PFSK-1 (cell line): ENCODE measurements at regions not wholly inside any gene's neighbourhood (a gene's known extent, or its start where the extent isn't known, plus 50 kb on each side); places are given as distances from the start of the nearest gene placed in this dataset.

Experiments used
- FOXP2 ChIP-seq: optimal IDR thresholded peaks from 2 replicates; pipeline ENCODE3; 2011; ENCODE audit warnings: borderline replicate concordance, control low read depth, inconsistent platforms; ENCODE audit not compliant: insufficient read depth; ENCODE audit errors: extremely low read length, extremely low read depth
- POLR2AphosphoS5 ChIP-seq: IDR thresholded peaks from 2 replicates; pipeline ENCODE4 v1.6.1; 2012; ENCODE audit warnings: low read depth, mild to moderate bottlenecking, control low read depth, low read length, moderate library complexity
- REST ChIP-seq, 2 experiments: IDR thresholded peaks; 2 replicates each; pipeline versions ENCODE4 v1.6.1 to v1.8.0; 2011 to 2012; ENCODE audit warnings: low read depth in 2 of 2, low read length in 2 of 2, control low read depth in 1 of 2, inconsistent platforms in 1 of 2, mild to moderate bottlenecking in 1 of 2, moderate library complexity in 1 of 2; ENCODE audit not compliant: insufficient read depth in 1 of 2
- SIN3A ChIP-seq: IDR thresholded peaks from 2 replicates; pipeline ENCODE4 v1.6.1; 2012; ENCODE audit warnings: mild to moderate bottlenecking, low read length, moderate library complexity, borderline replicate concordance; ENCODE audit not compliant: insufficient read depth
- TAF1 ChIP-seq: IDR thresholded peaks from 2 replicates; pipeline ENCODE4 v1.6.1; 2012; ENCODE audit warnings: low read length, control low read depth, borderline replicate concordance; ENCODE audit not compliant: insufficient read depth

- TF ChIP-seq REST (IDR thresholded peaks at IDR 0.05; ENCODE audit: insufficient read depth in 1 of 2, low read depth in 2 of 2, low read length in 2 of 2) (no peak), POLR2AphosphoS5 (no peak), TAF1 (no peak), FOXP2 (no peak), SIN3A (no peak)
Measured at GRCh38 chr22:22366537-22366936, 122.0 kb downstream of the VPREB1 start.

GRCh38 chr22:22368516-22368915, 123.9 kb downstream of the VPREB1 start:
- TF ChIP-seq TAF1 = no peak
- no peak for TF ChIP-seq POLR2AphosphoS5
- TF ChIP-seq FOXP2 = no peak
- no peak for TF ChIP-seq REST (IDR thresholded peaks at IDR 0.05; ENCODE audit: insufficient read depth in 1 of 2, low read depth in 2 of 2, low read length in 2 of 2)
- TF ChIP-seq SIN3A = no peak

- TF ChIP-seq REST (IDR thresholded peaks at IDR 0.05; ENCODE audit: insufficient read depth in 1 of 2, low read depth in 2 of 2, low read length in 2 of 2) (no peak), SIN3A (no peak), TAF1 (no peak), POLR2AphosphoS5 (no peak), FOXP2 (no peak)
Measured at GRCh38 chr22:22369964-22370270, 125.3 kb downstream of the VPREB1 start.

DNA sequence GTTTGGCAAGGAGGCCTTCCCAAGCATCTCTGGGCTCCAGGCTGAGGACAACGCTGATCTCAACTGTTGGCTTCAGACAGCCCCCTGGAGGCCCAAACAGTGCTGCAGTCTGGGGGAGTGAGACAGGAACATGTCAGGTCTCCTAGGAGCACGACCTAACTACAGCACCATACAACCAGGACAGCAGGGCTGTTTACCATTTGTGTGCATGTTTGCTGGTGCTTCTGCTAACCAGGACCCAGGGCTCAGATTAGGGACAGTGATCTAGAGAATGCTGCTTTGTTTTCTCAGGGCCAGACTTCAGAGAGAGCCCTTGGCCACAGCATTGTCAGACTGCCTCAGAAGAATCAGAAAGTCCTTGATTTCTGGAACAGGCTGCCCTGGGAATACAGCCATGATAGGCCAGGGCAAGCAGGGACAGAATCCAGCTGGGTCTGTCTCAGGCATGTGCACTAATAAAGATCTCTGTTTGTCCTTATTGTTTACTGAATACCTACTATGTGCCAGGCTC, 126.5 kb downstream of the VPREB1 start:
- TF ChIP-seq POLR2AphosphoS5 (no peak), REST (IDR thresholded peaks at IDR 0.05; ENCODE audit: insufficient read depth in 1 of 2, low read depth in 2 of 2, low read length in 2 of 2) (no peak), SIN3A (no peak), FOXP2 (no peak)

DNA sequence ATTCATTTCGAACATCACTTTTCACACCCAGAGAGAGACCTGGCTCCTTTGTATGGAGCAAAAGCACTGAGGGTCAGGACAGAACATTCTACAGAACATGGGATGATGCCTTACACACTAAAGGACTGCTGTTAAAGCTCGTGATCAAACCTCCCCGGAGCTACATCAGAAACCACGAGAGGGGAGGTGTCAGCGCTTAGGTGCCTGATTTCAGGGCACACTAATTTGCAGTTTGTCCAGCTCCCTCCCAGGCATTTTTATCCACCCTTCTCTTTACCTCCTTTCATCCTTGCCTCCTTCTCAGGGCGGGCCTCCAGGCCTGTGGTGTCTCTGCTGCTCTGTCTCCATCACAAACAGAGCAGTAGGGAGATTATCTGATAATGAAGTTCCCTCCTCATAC, 127.5 kb downstream of the VPREB1 start:
- TF ChIP-seq REST (IDR thresholded peaks at IDR 0.05; ENCODE audit: insufficient read depth in 1 of 2, low read depth in 2 of 2, low read length in 2 of 2) (no peak), FOXP2 (no peak), SIN3A (no peak), POLR2AphosphoS5 (no peak), TAF1 (no peak)
